Liver (tissue), 8 donors: ENCODE measurements at regions not wholly inside any gene's neighbourhood (a gene's known extent, or its start where the extent isn't known, plus 50 kb on each side); places are given as distances from the start of the nearest gene placed in this dataset.

Source experiments
- DNase-seq: peaks from one replicate; pipeline ENCODE4 v3.0.0-alpha.2; 2017; ENCODE audit warnings: low spot score
- H3K27ac ChIP-seq, 2 donors: one replicate each; pipeline ENCODE4 v1.7.0; 2013; ENCODE audit warnings: inconsistent platforms in 2 of 2, low read length in 2 of 2, control low read depth in 1 of 2, low read depth in 1 of 2, mild to moderate bottlenecking in 1 of 2
- H3K27me3 ChIP-seq, 4 donors: one replicate each; pipeline versions ENCODE4 v1.6.1 to v1.7.0; 2013; ENCODE audit warnings: low read length in 3 of 4, inconsistent platforms in 1 of 4, mild to moderate bottlenecking in 1 of 4, moderate library complexity in 1 of 4; ENCODE audit not compliant: control insufficient read depth in 4 of 4, insufficient read depth in 4 of 4
- H3K36me3 ChIP-seq, 4 donors: one replicate each; pipeline versions ENCODE4 v1.6.1 to v1.7.0; 2013; ENCODE audit warnings: low read length in 3 of 4, mild to moderate bottlenecking in 3 of 4, low read depth in 1 of 4, moderate library complexity in 1 of 4; ENCODE audit not compliant: control insufficient read depth in 4 of 4, insufficient read depth in 3 of 4
- H3K4me1 ChIP-seq, 4 donors: one replicate each; pipeline versions ENCODE4 v1.6.1 to v1.7.0; 2013; ENCODE audit warnings: low read length in 3 of 4, mild to moderate bottlenecking in 3 of 4, moderate library complexity in 1 of 4; ENCODE audit not compliant: control insufficient read depth in 4 of 4, insufficient read depth in 4 of 4
- H3K4me3 ChIP-seq, 3 donors: one replicate each; pipeline versions ENCODE4 v1.6.1 to v1.7.0; 2013; ENCODE audit warnings: low read length in 3 of 3, control low read depth in 1 of 3, low read depth in 1 of 3, mild to moderate bottlenecking in 1 of 3
- H3K9ac ChIP-seq, 2 donors: one replicate each; pipeline ENCODE4 v1.7.0; 2013; ENCODE audit warnings: low read length in 2 of 2, mild to moderate bottlenecking in 2 of 2, moderate library complexity in 2 of 2, control low read depth in 1 of 2, low read depth in 1 of 2
- H3K9me3 ChIP-seq, 4 donors: one replicate each; pipeline versions ENCODE4 v1.6.1 to v1.7.0; 2013; ENCODE audit warnings: low read length in 3 of 4; ENCODE audit not compliant: control insufficient read depth in 4 of 4
- JUND ChIP-seq, 2 donors: IDR thresholded peaks; 2 replicates each; pipeline ENCODE4 v1.6.1; 2016; ENCODE audit warnings: antibody characterized with exemption in 2 of 2
- REST ChIP-seq: IDR thresholded peaks from 2 replicates; pipeline ENCODE4 v1.6.1; 2016; ENCODE audit warnings: antibody characterized with exemption, mild to moderate bottlenecking
- SP1 ChIP-seq: IDR thresholded peaks from 2 replicates; pipeline ENCODE4 v1.6.1; 2018; ENCODE audit warnings: antibody characterized with exemption, mild to moderate bottlenecking
- TAF1 ChIP-seq: conservative IDR thresholded peaks from 2 replicates; pipeline ENCODE4 v1.6.1; 2016; ENCODE audit warnings: antibody characterized with exemption, mild to moderate bottlenecking
- WGBS: extraction: QIAGEN DNeasy Blood & Tissue Kit; methylation state at CpG from one replicate; pipeline ENCODE4 v1.1.7; 2013; 5-methylcytosine and 5-hydroxymethylcytosine counted together
- TF ChIP-seq, protein P1 (sequence below): IDR thresholded peaks from 2 replicates; pipeline ENCODE4 v1.6.1; 2016; ENCODE audit warnings: antibody characterized with exemption
- TF ChIP-seq, protein P2 (sequence below): fragments of 150-350 bp; IDR thresholded peaks from 2 replicates; pipeline ENCODE4 v1.5.1; 2017; ENCODE audit warnings: improper control_type of control experiment, low read depth, low read length; ENCODE audit not compliant: missing input control
- donor health status: healthy.
- donor health status: healthy.
- donor health status: healthy.
- donor health status: healthy.
- donor health status: healthy.

DNA sequence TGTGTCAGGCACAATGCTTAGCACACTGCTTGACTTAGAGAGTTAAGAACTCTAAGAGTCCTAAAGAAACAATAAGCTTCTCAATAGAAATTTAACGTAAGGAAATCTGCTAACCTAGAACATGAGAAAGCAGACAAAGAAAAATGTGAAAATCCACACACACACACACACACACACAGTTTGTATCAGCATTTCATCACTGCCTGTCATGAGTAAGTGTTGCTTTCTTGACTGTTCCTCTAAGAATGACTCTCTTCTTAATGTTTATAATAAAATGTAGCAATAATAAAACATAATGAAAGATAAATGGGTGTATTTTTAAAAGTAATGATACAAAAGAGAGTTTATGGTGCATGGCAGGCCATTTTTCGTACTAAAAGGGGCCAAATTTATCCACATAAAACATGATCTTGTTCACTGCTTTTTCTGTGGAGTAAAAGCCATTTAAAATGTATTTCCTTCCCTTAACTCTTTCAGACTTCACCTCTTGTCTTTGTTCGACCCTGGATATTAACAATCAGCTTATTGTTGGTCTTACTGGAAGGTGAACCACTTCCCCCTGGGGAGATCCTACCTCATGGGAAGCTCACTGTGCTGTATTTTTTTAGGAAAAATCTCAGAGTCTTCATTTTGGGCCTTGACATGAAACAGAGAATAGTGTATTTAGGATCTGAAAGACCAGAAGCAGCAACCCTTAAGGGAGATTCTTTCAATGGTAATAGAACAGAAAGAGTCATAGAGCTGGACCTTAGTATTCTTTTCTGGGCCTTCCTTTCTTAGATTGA lies 107.3 kb upstream of the ANKRD55 start:
- no peaks in the 10 kb centered on the region for H3K4me1 ChIP-seq
- H3K9ac ChIP-seq, result no peak overlapping the region
- 91% methylated on average over 3 of the region's 3 CpGs for WGBS
- no peak for TF ChIP-seq JUND (IDR thresholded peaks at IDR 0.05)
- TF ChIP-seq, protein P1, sequence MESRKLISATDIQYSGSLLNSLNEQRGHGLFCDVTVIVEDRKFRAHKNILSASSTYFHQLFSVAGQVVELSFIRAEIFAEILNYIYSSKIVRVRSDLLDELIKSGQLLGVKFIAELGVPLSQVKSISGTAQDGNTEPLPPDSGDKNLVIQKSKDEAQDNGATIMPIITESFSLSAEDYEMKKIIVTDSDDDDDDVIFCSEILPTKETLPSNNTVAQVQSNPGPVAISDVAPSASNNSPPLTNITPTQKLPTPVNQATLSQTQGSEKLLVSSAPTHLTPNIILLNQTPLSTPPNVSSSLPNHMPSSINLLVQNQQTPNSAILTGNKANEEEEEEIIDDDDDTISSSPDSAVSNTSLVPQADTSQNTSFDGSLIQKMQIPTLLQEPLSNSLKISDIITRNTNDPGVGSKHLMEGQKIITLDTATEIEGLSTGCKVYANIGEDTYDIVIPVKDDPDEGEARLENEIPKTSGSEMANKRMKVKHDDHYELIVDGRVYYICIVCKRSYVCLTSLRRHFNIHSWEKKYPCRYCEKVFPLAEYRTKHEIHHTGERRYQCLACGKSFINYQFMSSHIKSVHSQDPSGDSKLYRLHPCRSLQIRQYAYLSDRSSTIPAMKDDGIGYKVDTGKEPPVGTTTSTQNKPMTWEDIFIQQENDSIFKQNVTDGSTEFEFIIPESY, result no peak
- no peak for DNase-seq
- no peak overlapping the region for H3K27ac ChIP-seq
- H3K4me3 ChIP-seq, result no peak overlapping the region
- H3K9me3 ChIP-seq, result peaks cover 0 to 6% (median 0%) of the 10 kb centered on the region in 4 donors
- H3K27me3 ChIP-seq, result no peaks in the 10 kb centered on the region
- no peaks in the 10 kb centered on the region for H3K36me3 ChIP-seq

DNA sequence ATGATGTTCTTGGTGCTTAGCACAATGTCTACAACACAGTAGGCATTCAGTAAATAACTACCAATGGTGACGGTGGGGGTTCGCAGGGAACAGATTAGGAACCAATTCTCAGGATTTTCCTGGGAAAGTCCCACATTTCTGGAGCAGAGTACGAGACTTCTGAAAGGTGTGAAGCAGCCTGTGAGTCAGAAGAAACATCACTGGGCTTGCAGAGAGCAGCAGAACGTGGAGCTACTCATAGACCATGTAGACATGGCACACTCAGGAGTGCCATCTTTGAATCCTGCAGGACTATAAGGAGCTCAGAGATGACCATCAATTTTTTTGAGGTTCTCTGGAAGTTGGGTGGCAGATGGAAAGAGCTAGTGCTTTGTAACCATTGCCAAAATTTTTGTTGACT lies 106.6 kb upstream of the ANKRD55 start:
- Histone ChIP-seq H3K27ac (no peak overlapping the region), H3K27me3 (no peaks in the 10 kb centered on the region), H3K4me3 (no peak overlapping the region), H3K36me3 (no peaks in the 10 kb centered on the region), H3K9ac (no peak overlapping the region), H3K4me1 (no peaks in the 10 kb centered on the region), H3K9me3 (peaks cover 0 to 12% (median 0%) of the 10 kb centered on the region in 4 donors)
- TF ChIP-seq, protein P1, result no peak
- TF ChIP-seq, protein P2, sequence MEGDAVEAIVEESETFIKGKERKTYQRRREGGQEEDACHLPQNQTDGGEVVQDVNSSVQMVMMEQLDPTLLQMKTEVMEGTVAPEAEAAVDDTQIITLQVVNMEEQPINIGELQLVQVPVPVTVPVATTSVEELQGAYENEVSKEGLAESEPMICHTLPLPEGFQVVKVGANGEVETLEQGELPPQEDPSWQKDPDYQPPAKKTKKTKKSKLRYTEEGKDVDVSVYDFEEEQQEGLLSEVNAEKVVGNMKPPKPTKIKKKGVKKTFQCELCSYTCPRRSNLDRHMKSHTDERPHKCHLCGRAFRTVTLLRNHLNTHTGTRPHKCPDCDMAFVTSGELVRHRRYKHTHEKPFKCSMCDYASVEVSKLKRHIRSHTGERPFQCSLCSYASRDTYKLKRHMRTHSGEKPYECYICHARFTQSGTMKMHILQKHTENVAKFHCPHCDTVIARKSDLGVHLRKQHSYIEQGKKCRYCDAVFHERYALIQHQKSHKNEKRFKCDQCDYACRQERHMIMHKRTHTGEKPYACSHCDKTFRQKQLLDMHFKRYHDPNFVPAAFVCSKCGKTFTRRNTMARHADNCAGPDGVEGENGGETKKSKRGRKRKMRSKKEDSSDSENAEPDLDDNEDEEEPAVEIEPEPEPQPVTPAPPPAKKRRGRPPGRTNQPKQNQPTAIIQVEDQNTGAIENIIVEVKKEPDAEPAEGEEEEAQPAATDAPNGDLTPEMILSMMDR, result no peak
- TF ChIP-seq JUND (IDR thresholded peaks at IDR 0.05), result no peak
- TF ChIP-seq TAF1, result no peak
- no peak for DNase-seq
- WGBS, result 86% methylated on average over 4 of the region's 4 CpGs

GRCh38 chr5:56337715-56338319 lies 104.7 kb upstream of the ANKRD55 start:
- H3K27ac ChIP-seq, result no peak overlapping the region
- TF ChIP-seq JUND (IDR thresholded peaks at IDR 0.05), result no peak
- no peak for TF ChIP-seq REST
- no peak for TF ChIP-seq TAF1
- TF ChIP-seq SP1, result no peak
- TF ChIP-seq, protein P1, result no peak
- 79% methylated on average over 5 of the region's 5 CpGs for WGBS
- H3K9me3 ChIP-seq, result peaks cover 0 to 12% (median 0%) of the 10 kb centered on the region in 4 donors
- no peak overlapping the region for H3K9ac ChIP-seq
- no peaks in the 10 kb centered on the region for H3K36me3 ChIP-seq
- no peaks in the 10 kb centered on the region for H3K27me3 ChIP-seq
- no peaks in the 10 kb centered on the region for H3K4me1 ChIP-seq
- no peak overlapping the region for H3K4me3 ChIP-seq
- DNase-seq, result no peak
